ENCODE measurements at regions not wholly inside any gene's neighbourhood (a gene's known extent, or its start where the extent isn't known, plus 50 kb on each side); places are given as distances from the start of the nearest gene placed in this dataset.

GRCh38 chr7:106177738-106178592 lies 65.9 kb upstream of the SYPL1 start (continued):
- TF ChIP-seq ZNF605 (CRISPR knock-in tag; IDR thresholded peaks at IDR 0.05) = no peak
- no peak for TF ChIP-seq MED13 (CRISPR knock-in tag; IDR thresholded peaks at IDR 0.05)

- Histone ChIP-seq H3K4me3 (replicated peaks in 1 of 3; ENCODE audit: insufficient read depth in 1 of 3, low read depth in 2 of 3, low read length in 3 of 3) (no peak overlapping the region), H3K27ac (ENCODE audit: extremely low read length, insufficient read depth, low read length) (no peak overlapping the region), H2AFZ (ENCODE audit: low read length) (no peak overlapping the region), H3K9ac (ENCODE audit: insufficient read depth, low read depth, low read length) (no peak overlapping the region), H3K79me2 (ENCODE audit: insufficient read depth, low read length) (no peaks in the 10 kb centered on the region), H3K27me3 (ENCODE audit: control insufficient read depth in 1 of 2, insufficient read depth in 2 of 2, low read length in 2 of 2) (peaks cover 0 to 21% of the 10 kb centered on the region in 2 experiments; a peak in 4 of 5 replicates), H3K4me1 (ENCODE audit: insufficient read depth, low read length) (no peaks in the 10 kb centered on the region), H3K4me2 (ENCODE audit: low read depth, low read length) (no peak overlapping the region), H3K9me3 (ENCODE audit: low read length) (no peaks in the 10 kb centered on the region), H4K20me1 (ENCODE audit: insufficient read depth, low read length) (no peaks in the 10 kb centered on the region), H3K36me3 (replicated peaks in 1 of 2; ENCODE audit: control insufficient read depth in 1 of 2, insufficient read depth in 2 of 2, low read length in 2 of 2) (no peaks in the 10 kb centered on the region)
- FAIRE-seq = no peak
- BruUV-seq (replicated peaks) = no TSS peak
- no peak for ATAC-seq
- CTCF ChIA-PET (ENCODE audit: low intra/inter-chr PET ratio, low total read pairs) = interaction anchor here (0.7 to 4.7 kb wide), 4 partner anchors 190 to 365 kb away, joined by 3 to 65 read pairs (median 4); no protein-coding TSS in a partner anchor
- intact Hi-C loops (cut with micrococcal nuclease; ENCODE audit: unreplicated experiment) (loop anchor here (2.0 kb wide), 1 partner anchor 560 kb away; no protein-coding TSS in a partner anchor), in situ Hi-C loops (cut with HindIII; ENCODE audit: extremely low pct_ligation_motif_present, low pct_unique_long_range_greater_than_20kb) (loop anchor here (5.0 kb wide), 3 partner anchors 190 to 555 kb away; no protein-coding TSS in a partner anchor)
- POLR2A ChIA-PET = interaction anchor here (1.2 kb wide), 1 partner anchor 285 kb away, joined by 3 read pairs; no protein-coding TSS in a partner anchor
- WGBS (ENCODE audit: low lambda C conversion rate) = 16% methylated on average over 4 of the region's 4 CpGs
- no peak for DNase-seq (ENCODE audit: low spot score)
- TF ChIP-seq CREBL2 (CRISPR knock-in tag; IDR thresholded peaks at IDR 0.05; ENCODE audit: borderline replicate concordance) (no peak), PATZ1 (CRISPR knock-in tag; IDR thresholded peaks at IDR 0.05) (no peak)
Measured at GRCh38 chr7:106177300-106177690, 65.2 kb upstream of the SYPL1 start.

All from HepG2 (cell line).